Karpas-422 (cell line): ENCODE measurements at regions not wholly inside any gene's neighbourhood (a gene's known extent, or its start where the extent isn't known, plus 50 kb on each side); places are given as distances from the start of the nearest gene placed in this dataset.
A peak's percentile ranks its signal among the peaks of the same experiment; 100 is the strongest.

Experiments used
- DNase-seq: peaks from one replicate; pipeline ENCODE4 v3.0.0-alpha.2; 2015
- H2AFZ ChIP-seq: fragments of 200-600 bp; sonication (generic); 2 replicates; pipeline ENCODE4 v1.6.1; 2014; ENCODE audit warnings: antibody characterized with exemption, low read length, mixed read lengths
- H3K27ac ChIP-seq: fragments of 200-600 bp; sonication (generic); 2 replicates; pipeline ENCODE4 v1.5.1; 2014; ENCODE audit warnings: mild to moderate bottlenecking, low read length, moderate library complexity
- H3K27me3 ChIP-seq: fragments of 200-600 bp; sonication (generic); 2 replicates; pipeline ENCODE4 v1.6.1; 2014; ENCODE audit warnings: low read length, mixed read lengths
- H3K36me3 ChIP-seq: fragments of 200-600 bp; sonication (generic); 2 replicates; pipeline ENCODE4 v1.6.1; 2014; ENCODE audit warnings: low read length, mixed read lengths; ENCODE audit not compliant: insufficient read depth
- H3K4me1 ChIP-seq: fragments of 200-600 bp; sonication (generic); 2 replicates; pipeline ENCODE4 v1.6.1; 2014; ENCODE audit warnings: mild to moderate bottlenecking, low read length, mixed read lengths
- H3K4me2 ChIP-seq: fragments of 200-600 bp; sonication (generic); 2 replicates; pipeline ENCODE4 v1.6.1; 2014; ENCODE audit warnings: low read length, low read depth, mild to moderate bottlenecking; ENCODE audit not compliant: poor library complexity, severe bottlenecking
- H3K4me3 ChIP-seq: fragments of 200-600 bp; sonication (generic); 2 replicates; pipeline ENCODE4 v1.5.1; 2014; ENCODE audit warnings: mild to moderate bottlenecking, antibody characterized with exemption, low read length, mixed read lengths
- H3K79me2 ChIP-seq: fragments of 200-600 bp; sonication (generic); 2 replicates; pipeline ENCODE4 v1.6.1; 2014; ENCODE audit warnings: mild to moderate bottlenecking, low read length, mixed read lengths
- H3K9ac ChIP-seq: fragments of 200-600 bp; sonication (generic); 2 replicates; pipeline ENCODE4 v1.6.0; 2014; ENCODE audit warnings: low read length
- H3K9me2 ChIP-seq: fragments of 200-600 bp; sonication (generic), shearing (Covaris generic); replicated peaks from 2 replicates; pipeline ENCODE4 v1.6.0; 2014; ENCODE audit warnings: mild to moderate bottlenecking, low read length, moderate library complexity; ENCODE audit not compliant: insufficient read depth
- H3K9me3 ChIP-seq: fragments of 300-700, 200-600 bp; sonication (generic); 2 replicates; pipeline ENCODE4 v1.6.1; 2014; ENCODE audit warnings: low read length, mixed read lengths
- H4K20me1 ChIP-seq: fragments of 200-600 bp; sonication (generic); 2 replicates; pipeline ENCODE4 v1.6.1; 2014; ENCODE audit warnings: mild to moderate bottlenecking, antibody characterized with exemption, low read length, low read depth; ENCODE audit not compliant: insufficient read depth

DNA sequence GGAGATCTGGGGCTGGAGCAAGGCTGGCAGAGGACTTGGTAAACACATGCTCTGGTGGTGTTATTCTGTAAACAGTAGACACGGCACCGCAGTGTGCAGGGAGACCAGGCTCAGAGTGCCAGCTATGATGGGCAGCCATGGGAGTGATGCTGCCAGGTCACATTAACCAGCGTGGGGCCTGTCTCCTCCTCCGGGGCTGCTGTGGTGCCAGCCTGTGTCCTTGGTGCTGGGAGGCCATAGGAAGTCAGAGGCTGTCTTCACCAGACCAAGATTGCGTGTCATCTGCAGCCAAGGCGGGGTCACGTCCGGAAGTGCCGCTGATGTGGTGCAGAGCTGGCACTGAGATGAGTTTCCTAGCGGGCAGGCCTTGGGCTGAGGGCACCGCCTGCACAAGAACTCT is 236.0 kb downstream of the GLRX3 start:
- Histone ChIP-seq H3K4me1 (no peaks in the 10 kb centered on the region), H3K36me3 (no peaks in the 10 kb centered on the region), H3K79me2 (no peaks in the 10 kb centered on the region), H3K4me2 (no peak overlapping the region), H3K27ac (no peak overlapping the region), H3K4me3 (no peak overlapping the region), H4K20me1 (no peaks in the 10 kb centered on the region), H3K9me2 (no peaks in the 10 kb centered on the region), H3K27me3 (no peaks in the 10 kb centered on the region), H2AFZ (no peak overlapping the region), H3K9ac (no peak overlapping the region), H3K9me3 (no peaks in the 10 kb centered on the region)
- DNase-seq, result no peak

DNA sequence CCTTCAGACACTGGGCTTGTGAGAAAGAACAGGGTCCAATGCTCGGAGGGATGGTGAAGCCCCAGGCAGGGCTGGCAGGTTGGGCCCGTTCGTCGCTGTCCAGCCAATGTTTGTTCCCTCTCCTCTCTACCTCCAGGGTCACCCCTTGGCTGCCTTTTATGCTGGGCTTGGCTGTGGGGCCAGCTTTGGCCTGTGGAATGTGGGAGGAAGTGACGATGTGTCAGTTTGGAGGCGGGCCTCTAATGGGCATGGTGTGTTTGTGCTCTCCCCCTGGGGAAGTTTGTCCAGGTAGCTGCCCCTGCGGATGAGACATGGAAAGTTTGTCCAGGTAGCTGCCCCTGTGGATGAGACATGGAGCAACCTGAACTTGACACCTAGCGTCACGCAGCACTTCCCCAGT is 236.7 kb downstream of the GLRX3 start:
- H3K9me3 ChIP-seq, result no peaks in the 10 kb centered on the region
- H3K79me2 ChIP-seq, result no peaks in the 10 kb centered on the region
- no peaks in the 10 kb centered on the region for H3K9me2 ChIP-seq
- no peak overlapping the region for H3K9ac ChIP-seq
- no peaks in the 10 kb centered on the region for H3K27me3 ChIP-seq
- no peak overlapping the region for H3K4me3 ChIP-seq
- H3K4me2 ChIP-seq, result no peak overlapping the region
- H3K4me1 ChIP-seq, result no peaks in the 10 kb centered on the region
- DNase-seq, result no peak
- H4K20me1 ChIP-seq, result no peaks in the 10 kb centered on the region
- no peak overlapping the region for H2AFZ ChIP-seq
- H3K27ac ChIP-seq, result no peak overlapping the region
- H3K36me3 ChIP-seq, result no peaks in the 10 kb centered on the region

DNA sequence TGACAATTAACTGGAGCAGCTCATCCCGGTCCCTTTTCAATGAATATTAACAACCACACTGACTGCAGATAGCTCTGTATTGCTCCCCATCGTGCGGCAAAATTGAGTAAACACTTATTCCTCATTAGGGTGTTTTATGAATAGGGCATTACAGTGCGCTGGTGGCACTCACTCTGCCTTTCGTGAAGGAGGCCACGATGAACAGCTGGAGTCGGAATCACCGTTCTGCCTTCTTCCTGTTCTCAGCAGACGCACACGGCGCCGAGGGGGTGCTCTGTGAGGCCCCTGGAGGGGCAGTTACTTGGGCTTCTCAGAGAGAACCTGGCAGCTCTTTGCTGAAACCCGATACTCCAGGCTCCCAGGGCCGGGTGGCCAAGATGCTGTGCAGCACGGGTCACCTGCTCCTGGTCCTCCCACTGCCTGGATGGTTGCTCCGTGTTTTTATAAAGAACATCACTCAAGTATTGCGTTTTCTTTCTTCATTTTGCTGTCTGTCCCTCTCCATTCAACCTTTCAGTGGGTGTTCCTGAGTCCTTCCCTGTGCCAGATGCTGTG is 241.9 kb downstream of the GLRX3 start:
- no peak overlapping the region for H3K9ac ChIP-seq
- H3K4me2 ChIP-seq, result no peak overlapping the region
- H3K27me3 ChIP-seq, result no peaks in the 10 kb centered on the region
- no peak overlapping the region for H3K4me3 ChIP-seq
- H3K27ac ChIP-seq, result no peak overlapping the region
- no peaks in the 10 kb centered on the region for H3K9me2 ChIP-seq
- H4K20me1 ChIP-seq, result no peaks in the 10 kb centered on the region
- no peak for DNase-seq
- no peaks in the 10 kb centered on the region for H3K4me1 ChIP-seq
- no peaks in the 10 kb centered on the region for H3K36me3 ChIP-seq
- H3K9me3 ChIP-seq, result no peaks in the 10 kb centered on the region
- no peak overlapping the region for H2AFZ ChIP-seq
- H3K79me2 ChIP-seq, result no peaks in the 10 kb centered on the region

DNA sequence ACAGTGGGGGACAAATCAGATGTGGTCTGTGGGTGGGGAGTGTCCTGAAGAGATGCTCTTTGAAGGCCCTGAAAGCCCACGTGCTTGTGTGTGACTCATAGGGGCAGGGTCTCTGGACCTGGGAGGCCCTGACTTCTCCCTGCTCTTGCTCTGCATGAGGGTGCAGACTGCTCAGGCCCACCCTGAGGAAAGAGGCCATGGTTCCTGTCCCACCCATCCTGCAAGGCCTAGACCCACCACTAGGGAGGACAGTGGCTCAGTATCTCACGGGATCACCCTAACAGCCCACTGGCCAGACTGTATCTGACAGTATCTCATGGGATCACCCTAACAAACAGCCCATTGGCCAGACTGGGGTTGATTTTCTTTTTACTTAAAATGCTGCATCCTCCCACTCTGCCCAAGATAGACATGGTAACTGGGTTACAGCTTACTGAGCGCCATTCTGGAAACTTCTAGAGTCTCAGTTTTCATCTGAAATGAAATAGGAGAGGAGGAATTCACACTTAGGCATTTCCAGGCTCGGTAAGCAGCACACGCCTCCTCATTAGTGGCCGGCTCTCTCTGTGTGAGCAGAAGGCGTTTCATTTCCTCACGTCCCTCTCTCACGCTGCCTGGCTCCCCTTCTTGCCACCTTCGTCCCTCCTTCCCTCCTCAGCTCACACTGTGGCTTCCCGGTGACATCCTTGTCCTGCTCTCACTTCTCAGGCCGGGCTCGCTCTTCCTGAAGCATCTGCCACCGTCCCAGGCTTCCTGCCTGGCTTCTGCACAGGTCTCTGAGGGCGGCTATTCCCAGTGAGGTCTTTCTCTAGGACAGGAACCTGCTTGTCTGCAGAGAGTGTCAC is 242.6 kb downstream of the GLRX3 start:
- Histone ChIP-seq H3K4me3 (no peak overlapping the region), H3K9me2 (no peaks in the 10 kb centered on the region), H3K79me2 (no peaks in the 10 kb centered on the region), H4K20me1 (no peaks in the 10 kb centered on the region), H3K27me3 (no peaks in the 10 kb centered on the region), H3K4me2 (no peak overlapping the region), H2AFZ (no peak overlapping the region), H3K9ac (no peak overlapping the region), H3K36me3 (no peaks in the 10 kb centered on the region), H3K27ac (no peak overlapping the region), H3K9me3 (no peaks in the 10 kb centered on the region), H3K4me1 (no peaks in the 10 kb centered on the region)
- peak; percentile 59 for DNase-seq

DNA sequence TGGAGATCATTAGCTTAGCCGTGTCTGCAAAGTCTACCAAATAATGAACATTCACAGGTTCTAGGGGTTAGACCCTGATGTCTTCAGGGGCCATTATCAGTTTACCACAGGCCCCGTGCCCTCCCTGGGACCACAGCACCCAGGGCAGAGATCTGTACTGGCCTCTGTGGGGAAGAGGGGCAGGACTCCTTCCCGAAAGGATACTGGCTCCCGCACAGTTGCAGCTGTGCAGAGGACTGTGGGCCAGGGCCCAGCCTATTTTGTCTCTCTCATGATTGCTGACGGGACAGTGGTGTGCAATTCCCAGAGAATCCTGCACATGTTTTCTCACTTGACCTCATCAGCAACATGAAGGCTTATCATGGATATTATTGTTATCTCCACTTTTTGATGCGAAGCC is 243.9 kb downstream of the GLRX3 start:
- Histone ChIP-seq H3K9me3 (no peaks in the 10 kb centered on the region), H3K27ac (no peak overlapping the region), H3K9ac (no peak overlapping the region), H3K4me2 (no peak overlapping the region), H3K79me2 (no peaks in the 10 kb centered on the region), H3K9me2 (no peaks in the 10 kb centered on the region; the same call in 1 of the 2 replicates), H2AFZ (no peak overlapping the region), H4K20me1 (no peaks in the 10 kb centered on the region), H3K36me3 (no peaks in the 10 kb centered on the region), H3K4me3 (no peak overlapping the region), H3K27me3 (no peaks in the 10 kb centered on the region), H3K4me1 (no peaks in the 10 kb centered on the region)
- no peak for DNase-seq

DNA sequence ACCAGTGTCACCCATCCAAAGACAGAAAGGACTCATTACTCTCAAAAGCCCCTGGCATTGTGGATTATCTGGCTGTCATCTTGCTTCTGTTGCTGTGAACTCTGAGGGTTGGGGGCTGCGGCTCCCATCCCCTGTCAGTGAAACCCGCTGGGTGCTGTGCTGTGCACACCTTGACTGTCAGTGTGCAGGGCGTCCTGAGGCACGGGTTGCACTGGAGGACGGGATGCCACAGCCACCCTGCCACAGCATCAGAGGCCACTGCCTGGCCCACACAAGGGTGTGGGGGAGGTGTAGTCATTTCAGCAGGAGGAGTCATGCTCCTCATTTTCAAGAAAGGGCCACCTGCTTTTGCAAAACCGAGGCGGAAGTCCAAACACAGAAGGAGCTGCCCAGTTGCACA is 245.8 kb downstream of the GLRX3 start:
- no peaks in the 10 kb centered on the region for H3K36me3 ChIP-seq
- no peak overlapping the region for H2AFZ ChIP-seq
- H3K9me2 ChIP-seq, result no peaks in the 10 kb centered on the region; the same call in 1 of the 2 replicates
- H3K9me3 ChIP-seq, result no peaks in the 10 kb centered on the region
- no peaks in the 10 kb centered on the region for H3K4me1 ChIP-seq
- no peak overlapping the region for H3K4me3 ChIP-seq
- no peak overlapping the region for H3K27ac ChIP-seq
- H3K4me2 ChIP-seq, result no peak overlapping the region
- H3K9ac ChIP-seq, result no peak overlapping the region
- DNase-seq, result no peak
- H3K79me2 ChIP-seq, result no peaks in the 10 kb centered on the region
- H4K20me1 ChIP-seq, result no peaks in the 10 kb centered on the region
- H3K27me3 ChIP-seq, result no peaks in the 10 kb centered on the region

DNA sequence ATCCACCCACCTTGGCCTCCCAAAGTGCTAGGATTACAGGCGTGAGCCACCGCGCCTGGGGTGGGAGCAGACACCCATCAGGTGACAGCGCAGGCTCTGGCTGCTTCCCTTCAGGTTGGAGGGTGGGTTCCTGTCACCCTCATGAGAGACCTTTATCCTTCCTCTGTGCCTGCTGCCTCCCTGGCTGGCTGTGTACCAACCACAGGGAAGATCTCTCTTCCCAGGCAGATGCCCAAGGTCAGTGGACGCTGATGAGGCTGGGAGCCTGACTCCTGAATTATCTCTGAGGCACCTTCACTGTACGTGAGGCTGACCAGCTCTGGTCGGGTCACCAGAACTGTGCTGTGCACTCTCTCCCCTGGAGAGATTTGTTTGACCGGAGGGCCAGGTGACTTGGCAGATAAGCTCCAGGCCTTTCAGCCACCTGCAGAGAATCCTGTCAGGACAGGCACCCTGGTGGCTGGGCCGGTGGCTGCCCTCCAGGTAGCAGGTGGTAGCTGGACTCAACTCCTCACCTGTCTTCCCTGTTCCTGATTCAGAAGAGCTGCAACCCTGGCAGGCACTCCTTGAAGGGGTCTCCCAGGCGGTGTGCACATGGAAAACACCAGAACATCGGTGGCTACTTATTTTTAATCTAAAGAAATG is 251.9 kb downstream of the GLRX3 start:
- Histone ChIP-seq H3K27ac (no peak overlapping the region), H3K9me2 (no peaks in the 10 kb centered on the region; the same call in 1 of the 2 replicates), H3K9me3 (no peaks in the 10 kb centered on the region), H3K9ac (no peak overlapping the region), H3K27me3 (0 out of 2 replicates have a peak, but pooled peaks cover 2% of the 10 kb centered on the region), H2AFZ (no peak overlapping the region), H3K79me2 (no peaks in the 10 kb centered on the region), H3K4me3 (no peak overlapping the region), H3K4me1 (no peaks in the 10 kb centered on the region), H4K20me1 (no peaks in the 10 kb centered on the region), H3K36me3 (no peaks in the 10 kb centered on the region), H3K4me2 (no peak overlapping the region)
- DNase-seq, result no peak

DNA sequence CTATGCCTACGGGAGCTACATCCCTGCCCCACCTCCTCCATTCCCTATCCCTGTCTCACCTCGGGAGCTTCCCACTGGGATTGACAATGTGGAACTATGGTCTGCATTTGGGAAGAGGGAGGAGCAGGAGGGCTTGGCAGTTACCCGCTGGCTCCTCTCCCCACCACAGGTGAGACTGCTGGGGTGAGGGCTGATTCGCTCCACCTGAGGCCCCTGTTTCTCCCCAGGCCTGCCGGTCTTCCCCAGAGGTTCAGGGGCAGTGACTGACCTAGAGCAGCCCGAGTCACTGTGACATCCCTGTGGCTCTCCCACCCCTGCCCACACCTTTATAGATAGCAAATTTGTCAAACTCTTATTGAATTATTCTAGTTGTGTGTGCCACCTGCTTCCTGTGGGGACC is 252.6 kb downstream of the GLRX3 start:
- H3K9ac ChIP-seq, result no peak overlapping the region
- no peak overlapping the region for H3K4me2 ChIP-seq
- no peaks in the 10 kb centered on the region for H4K20me1 ChIP-seq
- no peak overlapping the region for H3K4me3 ChIP-seq
- no peak overlapping the region for H2AFZ ChIP-seq
- no peaks in the 10 kb centered on the region for H3K4me1 ChIP-seq
- no peaks in the 10 kb centered on the region; the same call in 1 of the 2 replicates for H3K9me2 ChIP-seq
- H3K27ac ChIP-seq, result no peak overlapping the region
- no peaks in the 10 kb centered on the region for H3K79me2 ChIP-seq
- no peak for DNase-seq
- no peaks in the 10 kb centered on the region for H3K9me3 ChIP-seq
- 0 out of 2 replicates have a peak, but pooled peaks cover 2% of the 10 kb centered on the region for H3K27me3 ChIP-seq
- no peaks in the 10 kb centered on the region for H3K36me3 ChIP-seq
